T-helper 17 cell (primary cell): ENCODE measurements at regions not wholly inside any gene's neighbourhood (a gene's known extent, or its start where the extent isn't known, plus 50 kb on each side); places are given as distances from the start of the nearest gene placed in this dataset.
"Not testable (repeated sequence)": the region's sequence is repeated elsewhere in the genome, so short reads cannot be mapped to it uniquely, and the experiment has no call there.

Experiments
- ATAC-seq: fragments of 150-1000 bp; cut with Tn5 transposase; 2 replicates; pipeline ENCODE4 v1.10.0; 2021; ENCODE audit warnings: mild to moderate bottlenecking, moderate library complexity
- DNase-seq, 3 donors: peaks; one replicate each; pipeline versions ENCODE4 v3.0.0 to v3.0.0-alpha.2; 2020 to 2021
- H3K9me3 ChIP-seq: one replicate; pipeline ENCODE4 v1.7.0; 2013; ENCODE audit warnings: low read length, mild to moderate bottlenecking; ENCODE audit not compliant: control insufficient read depth, poor library complexity, severe bottlenecking
- H3K27ac Mint-ChIP-seq: one replicate; pipeline ENCODE4 v1.8.0; 2022; ENCODE audit warnings: mild to moderate bottlenecking, moderate library complexity, mixed read lengths
- H3K27me3 Mint-ChIP-seq: one replicate; pipeline ENCODE4 v1.8.0; 2022; ENCODE audit warnings: mixed read lengths
- H3K36me3 Mint-ChIP-seq: one replicate; pipeline ENCODE4 v1.8.0; 2022; ENCODE audit warnings: low read depth, mixed read lengths
- H3K4me1 Mint-ChIP-seq: one replicate; pipeline ENCODE4 v1.8.0; 2022; ENCODE audit warnings: mild to moderate bottlenecking, mixed read lengths
- H3K4me3 Mint-ChIP-seq: one replicate; pipeline ENCODE4 v1.8.0; 2022; ENCODE audit warnings: mild to moderate bottlenecking, moderate library complexity, mixed read lengths

DNA sequence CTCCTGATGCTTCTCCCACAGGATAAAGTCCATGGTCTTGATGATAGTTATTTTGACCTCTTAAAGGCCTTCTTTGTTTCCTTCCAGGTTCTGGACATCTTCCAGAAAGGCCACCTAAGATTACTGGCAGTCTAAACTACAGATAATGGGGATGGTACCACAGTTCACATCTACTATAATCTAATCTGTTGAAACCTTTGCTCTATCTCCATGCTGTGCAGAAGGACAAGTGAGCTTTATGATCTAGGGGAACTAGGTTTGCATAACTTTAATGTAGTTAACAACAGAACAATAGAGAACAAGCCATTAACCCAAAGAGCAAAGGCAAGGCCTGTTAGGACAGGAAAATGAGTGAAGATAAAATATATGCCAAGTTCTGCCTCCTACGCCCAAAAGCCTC is 103.9 kb upstream of the KLHL13 start:
- no peak overlapping the region for H3K4me3 Mint-ChIP-seq
- no peaks in the 10 kb centered on the region for H3K27me3 Mint-ChIP-seq
- H3K27ac Mint-ChIP-seq: no peak overlapping the region

DNA sequence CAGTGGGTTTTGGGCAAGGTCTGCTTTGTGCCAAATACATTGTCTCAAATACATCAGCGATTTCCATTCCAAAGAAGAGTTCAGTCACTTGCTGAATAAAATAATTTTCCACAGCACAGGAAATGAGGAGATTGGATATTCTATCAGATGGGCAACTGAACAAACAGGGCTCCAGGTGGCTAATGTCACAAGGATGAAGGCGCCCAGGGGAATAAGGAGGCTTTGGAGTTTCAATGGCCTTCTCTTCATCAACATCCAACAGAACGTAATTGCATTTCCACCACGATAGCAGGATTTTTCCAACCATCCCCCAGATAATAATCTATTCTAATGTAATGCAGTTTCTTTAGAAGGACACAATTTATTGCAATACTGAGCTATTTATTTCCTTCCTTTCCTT is 104.7 kb upstream of the KLHL13 start:
- ATAC-seq (no peak), DNase-seq (no peak)
- Mint-ChIP-seq H3K27ac (no peak overlapping the region), H3K4me3 (no peak overlapping the region), H3K36me3 (no peaks in the 10 kb centered on the region), H3K27me3 (no peaks in the 10 kb centered on the region), H3K4me1 (peaks cover 2% of the 10 kb centered on the region)
- H3K9me3 ChIP-seq: no peaks in the 10 kb centered on the region

More for the DNA sequence above, 103.9 kb upstream of the KLHL13 start:
- no peak for DNase-seq
- Mint-ChIP-seq H3K36me3 (no peaks in the 10 kb centered on the region), H3K4me1 (peaks cover 2% of the 10 kb centered on the region)
- no peaks in the 10 kb centered on the region for H3K9me3 ChIP-seq
- no peak for ATAC-seq

DNA sequence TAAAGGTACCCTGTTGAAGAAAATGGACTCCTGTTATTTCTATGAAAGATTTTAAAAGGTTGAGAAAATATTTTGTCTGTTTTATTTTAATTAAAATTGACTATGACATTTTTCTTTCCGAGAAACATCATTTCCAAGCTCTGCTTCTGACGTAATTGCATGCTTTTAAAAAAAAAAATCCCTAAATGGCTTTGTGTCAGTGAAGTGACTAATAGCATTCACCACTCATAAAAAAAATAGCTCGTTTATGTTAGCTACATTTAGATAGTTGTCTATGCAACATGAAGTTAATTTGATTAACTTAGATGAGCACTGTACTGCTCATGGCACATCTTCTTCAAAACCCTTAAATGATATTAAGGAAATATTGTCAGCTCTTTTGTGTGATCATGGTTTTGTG is 105.1 kb upstream of the KLHL13 start:
- H3K36me3 Mint-ChIP-seq: no peaks in the 10 kb centered on the region

DNA sequence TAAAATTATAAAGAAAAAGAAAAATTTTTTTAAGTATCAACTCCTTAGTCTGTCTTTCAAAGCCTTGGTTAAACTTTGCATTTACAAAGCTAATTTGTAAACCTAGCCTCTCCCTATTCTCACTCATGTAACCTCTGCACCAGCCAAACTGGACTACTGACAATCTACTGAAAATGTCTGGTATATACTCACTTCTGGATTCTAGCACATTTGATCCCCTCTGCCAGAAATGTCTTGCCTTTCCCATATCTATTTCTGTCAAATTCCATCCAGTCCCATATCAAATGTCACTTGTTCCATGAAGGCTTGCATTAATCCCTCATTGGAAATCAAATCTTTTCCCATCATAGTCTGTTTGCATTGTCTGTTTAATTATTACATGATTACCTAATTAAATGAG is 105.8 kb upstream of the KLHL13 start:
- Mint-ChIP-seq H3K4me1 (peaks cover 2% of the 10 kb centered on the region), H3K36me3 (no peaks in the 10 kb centered on the region), H3K4me3 (no peak overlapping the region), H3K27ac (no peak overlapping the region), H3K27me3 (no peaks in the 10 kb centered on the region)
- H3K9me3 ChIP-seq: no peaks in the 10 kb centered on the region
- no peak for DNase-seq
- no peak for ATAC-seq

More for the DNA sequence above, 105.1 kb upstream of the KLHL13 start:
- Mint-ChIP-seq H3K27me3 (no peaks in the 10 kb centered on the region), H3K27ac (no peak overlapping the region), H3K4me1 (peaks cover 2% of the 10 kb centered on the region), H3K4me3 (no peak overlapping the region)
- no peak for DNase-seq
- ATAC-seq: no peak
- H3K9me3 ChIP-seq: no peaks in the 10 kb centered on the region

DNA sequence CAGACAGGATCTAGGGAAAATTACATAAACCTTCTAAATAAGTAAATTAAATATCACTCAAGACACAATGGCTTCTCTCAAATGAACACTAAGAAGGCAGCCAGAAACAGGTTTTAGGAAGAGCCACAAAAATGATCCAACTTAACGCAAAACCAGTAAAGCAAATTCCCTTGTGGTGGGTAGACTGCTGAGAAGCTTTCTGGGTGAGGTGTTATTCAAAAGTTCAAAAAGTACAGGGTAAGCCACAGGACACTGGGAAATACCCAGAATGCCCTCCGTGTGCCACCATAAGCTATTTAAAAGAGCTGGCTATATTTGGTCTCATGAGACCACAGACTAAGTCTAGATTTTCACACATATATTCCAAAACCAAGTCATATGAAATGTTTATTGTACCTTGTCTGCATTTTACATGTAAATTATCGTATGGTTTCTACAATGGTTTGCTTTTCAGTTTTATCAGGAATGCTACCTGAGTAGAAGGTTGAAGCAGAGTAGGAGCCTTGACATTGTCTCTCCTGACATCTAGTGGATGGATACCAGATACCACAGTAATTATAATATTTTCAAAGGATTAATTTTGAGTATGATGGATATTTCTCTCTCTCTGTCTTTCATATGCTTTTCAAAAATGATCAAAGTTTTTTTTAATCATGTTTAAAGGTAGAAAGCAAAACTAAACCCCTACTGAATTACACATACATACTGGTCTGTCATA is 109.3 kb upstream of the KLHL13 start:
- DNase-seq (no peak), ATAC-seq (no peak)
- H3K36me3 Mint-ChIP-seq: no peaks in the 10 kb centered on the region
- H3K4me1 Mint-ChIP-seq: peaks cover 2% of the 10 kb centered on the region
- no peak overlapping the region for H3K4me3 Mint-ChIP-seq
- H3K27me3 Mint-ChIP-seq: no peaks in the 10 kb centered on the region
- no peaks in the 10 kb centered on the region for H3K9me3 ChIP-seq
- H3K27ac Mint-ChIP-seq: no peak overlapping the region

DNA sequence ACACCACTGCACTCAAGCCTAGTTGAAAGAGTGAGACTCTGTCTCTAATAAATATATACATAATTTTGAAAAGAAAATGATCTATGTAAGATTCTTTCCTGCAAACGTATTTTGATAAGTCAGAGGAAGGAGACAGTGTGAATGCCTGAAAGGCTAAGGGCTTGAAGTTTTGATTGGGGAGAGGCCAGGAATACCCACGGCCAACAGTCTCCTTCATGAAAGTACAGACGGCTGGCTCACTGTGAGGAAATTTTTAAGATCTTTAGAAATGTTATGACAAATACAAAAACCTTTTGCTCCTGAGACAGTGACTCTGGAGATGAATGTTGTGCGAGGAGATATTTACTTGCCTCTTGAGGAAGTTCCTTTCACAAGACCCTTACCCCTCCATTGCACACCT is 111.4 kb upstream of the KLHL13 start:
- no peaks in the 10 kb centered on the region for H3K9me3 ChIP-seq
- Mint-ChIP-seq H3K4me1 (peaks cover 2% of the 10 kb centered on the region), H3K36me3 (no peaks in the 10 kb centered on the region), H3K27ac (no peak overlapping the region), H3K27me3 (no peaks in the 10 kb centered on the region), H3K4me3 (no peak overlapping the region)
- no peak for ATAC-seq
- DNase-seq: no peak

DNA sequence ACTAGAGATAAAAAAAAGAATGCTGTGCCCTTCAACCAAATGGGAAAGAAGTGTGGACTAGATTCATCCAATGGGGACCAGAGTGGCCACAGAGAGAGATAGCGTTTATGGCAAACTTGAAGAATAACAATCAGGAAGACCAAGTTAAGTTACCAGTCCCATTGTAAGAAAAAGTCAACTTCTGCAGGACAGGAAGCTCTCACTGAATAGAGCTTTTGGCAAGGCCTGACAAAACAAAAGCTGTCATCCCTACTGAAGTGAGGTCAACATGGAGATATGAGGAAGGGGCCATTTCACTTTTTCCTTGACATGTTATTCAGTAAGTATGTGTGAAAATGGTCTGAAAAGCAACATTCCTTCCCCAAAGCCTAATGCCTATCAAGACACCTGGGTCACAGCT is 111.8 kb upstream of the KLHL13 start:
- H3K36me3 Mint-ChIP-seq: no peaks in the 10 kb centered on the region
- DNase-seq (no peak), ATAC-seq (no peak)
- no peaks in the 10 kb centered on the region for H3K9me3 ChIP-seq
- H3K4me1 Mint-ChIP-seq: peaks cover 2% of the 10 kb centered on the region
- H3K4me3 Mint-ChIP-seq: no peak overlapping the region
- no peak overlapping the region for H3K27ac Mint-ChIP-seq
- no peaks in the 10 kb centered on the region for H3K27me3 Mint-ChIP-seq

DNA sequence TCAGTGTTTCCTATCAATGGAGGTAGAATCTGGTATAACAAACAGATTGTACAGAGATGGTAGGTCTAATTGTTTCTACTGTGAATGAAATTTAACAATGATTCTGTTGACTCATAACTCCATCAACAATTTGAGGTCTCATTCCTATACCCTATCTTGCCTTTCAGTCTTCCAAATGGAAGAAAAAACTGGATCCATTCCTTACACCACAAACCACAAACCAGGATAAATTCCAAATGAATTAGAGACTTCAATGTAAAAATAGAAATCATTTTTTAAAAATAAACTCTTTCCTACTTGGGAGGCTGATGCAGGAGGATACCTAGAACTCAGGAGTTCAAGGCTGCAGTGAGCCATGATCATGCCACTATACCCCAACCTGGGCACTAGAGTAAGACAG is 114.4 kb upstream of the WDR44 start:
- no peaks in the 10 kb centered on the region for H3K9me3 ChIP-seq
- H3K4me1 Mint-ChIP-seq: no peaks in the 10 kb centered on the region
- ATAC-seq: no peak
- no peaks in the 10 kb centered on the region for H3K36me3 Mint-ChIP-seq
- DNase-seq: no peak
- no peaks in the 10 kb centered on the region for H3K27me3 Mint-ChIP-seq
- no peak overlapping the region for H3K27ac Mint-ChIP-seq
- no peak overlapping the region for H3K4me3 Mint-ChIP-seq

DNA sequence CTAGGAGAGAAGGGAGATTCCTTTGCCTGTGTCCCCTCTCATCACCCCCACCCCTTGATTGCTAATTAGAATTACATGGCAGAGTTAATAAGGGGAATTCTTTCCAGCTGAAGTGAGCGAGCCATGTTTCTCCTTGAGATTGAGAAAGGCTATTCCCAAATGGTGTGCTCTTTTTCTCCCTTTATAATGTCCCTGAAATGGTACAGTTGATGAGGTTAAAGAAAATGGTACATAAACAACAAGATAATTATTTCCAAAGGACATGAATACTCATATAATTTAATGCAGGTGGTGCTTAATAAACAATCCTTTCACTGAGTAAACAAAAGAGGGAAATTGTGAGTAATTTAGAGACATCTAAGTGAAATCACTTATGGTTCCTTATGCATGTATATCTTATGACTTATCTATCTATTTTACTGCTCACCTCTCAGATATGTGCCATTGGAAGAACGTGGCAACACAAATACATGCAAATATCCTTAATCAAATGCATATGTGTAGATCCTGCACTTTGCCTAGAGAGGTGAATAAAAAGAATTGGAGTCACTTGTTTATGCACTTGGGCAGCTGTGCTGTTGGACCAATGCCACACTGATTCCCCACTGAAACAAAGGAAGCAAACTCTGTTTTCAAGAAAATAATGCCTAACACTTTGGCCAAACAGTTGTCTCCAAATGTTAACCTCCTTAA is 106.6 kb upstream of the WDR44 start:
- no peaks in the 10 kb centered on the region for H3K4me1 Mint-ChIP-seq

DNA sequence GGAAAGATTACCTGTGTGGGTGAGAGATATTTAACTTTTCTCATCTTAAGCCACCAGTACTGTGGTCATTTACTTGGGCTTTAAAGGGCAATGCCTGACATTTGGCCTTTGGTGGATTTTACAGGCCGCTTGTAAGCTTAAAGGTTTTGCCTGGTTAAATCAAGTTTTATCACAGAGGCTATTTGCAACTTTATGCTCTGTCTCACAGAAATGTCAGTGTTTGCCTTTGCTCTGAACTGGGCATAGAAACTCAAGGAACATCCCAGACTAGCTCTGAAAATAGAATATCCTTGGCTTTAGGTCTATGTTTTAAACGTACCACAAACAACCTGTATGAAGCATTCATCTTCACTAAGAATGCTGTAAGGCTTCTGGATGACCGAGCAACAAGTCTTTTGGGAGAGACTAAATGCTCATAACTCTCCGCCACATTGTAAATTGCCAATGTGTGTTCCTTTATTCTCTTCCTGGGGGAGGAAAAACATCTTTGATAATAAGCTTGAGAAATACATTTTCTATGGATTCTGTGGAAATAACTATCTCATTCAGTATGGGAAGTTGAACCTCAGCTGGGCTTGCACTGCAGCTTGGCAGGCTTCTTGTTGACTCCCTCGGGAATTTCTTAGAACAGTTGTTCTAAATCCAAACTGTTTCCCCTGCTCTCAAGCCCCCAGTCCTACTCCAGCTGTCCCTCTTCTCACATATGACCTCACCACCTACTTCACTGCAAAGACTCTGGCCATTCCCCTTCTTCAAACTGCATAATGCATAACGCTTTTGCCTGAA is 105.8 kb upstream of the WDR44 start:
- H3K4me3 Mint-ChIP-seq: no peak overlapping the region
- DNase-seq (no peak), ATAC-seq (no peak)
- H3K4me1 Mint-ChIP-seq: no peaks in the 10 kb centered on the region
- H3K36me3 Mint-ChIP-seq: peaks cover 3% of the 10 kb centered on the region
- H3K27ac Mint-ChIP-seq: no peak overlapping the region
- H3K27me3 Mint-ChIP-seq: no peaks in the 10 kb centered on the region
- H3K9me3 ChIP-seq: no peaks in the 10 kb centered on the region

More for the DNA sequence above, 106.6 kb upstream of the WDR44 start:
- Mint-ChIP-seq H3K27ac (no peak overlapping the region), H3K36me3 (peaks cover 3% of the 10 kb centered on the region), H3K27me3 (no peaks in the 10 kb centered on the region), H3K4me3 (no peak overlapping the region)
- DNase-seq (no peak), ATAC-seq (no peak)
- no peaks in the 10 kb centered on the region for H3K9me3 ChIP-seq

DNA sequence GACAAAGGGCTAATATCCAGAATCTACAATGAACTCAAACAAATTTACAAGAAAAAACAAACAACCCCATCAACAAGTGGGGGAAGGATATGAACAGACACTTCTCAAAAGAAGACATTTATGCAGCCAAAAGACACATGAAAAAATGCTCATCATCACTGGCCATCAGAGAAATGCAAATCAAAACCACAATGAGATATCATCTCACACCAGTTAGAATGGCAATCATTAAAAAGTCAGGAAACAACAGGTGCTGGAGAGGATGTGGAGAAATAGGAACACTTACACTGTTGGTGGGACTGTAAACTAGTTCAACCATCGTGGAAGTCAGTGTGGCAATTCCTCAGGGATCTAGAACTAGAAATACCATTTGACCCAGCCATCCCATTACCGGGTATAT is 98.9 kb upstream of the WDR44 start:
- not testable (repeated sequence) for ATAC-seq, H3K27me3 Mint-ChIP-seq, H3K9me3 ChIP-seq, H3K4me3 Mint-ChIP-seq, H3K36me3 Mint-ChIP-seq, H3K4me1 Mint-ChIP-seq, H3K27ac Mint-ChIP-seq, DNase-seq

DNA sequence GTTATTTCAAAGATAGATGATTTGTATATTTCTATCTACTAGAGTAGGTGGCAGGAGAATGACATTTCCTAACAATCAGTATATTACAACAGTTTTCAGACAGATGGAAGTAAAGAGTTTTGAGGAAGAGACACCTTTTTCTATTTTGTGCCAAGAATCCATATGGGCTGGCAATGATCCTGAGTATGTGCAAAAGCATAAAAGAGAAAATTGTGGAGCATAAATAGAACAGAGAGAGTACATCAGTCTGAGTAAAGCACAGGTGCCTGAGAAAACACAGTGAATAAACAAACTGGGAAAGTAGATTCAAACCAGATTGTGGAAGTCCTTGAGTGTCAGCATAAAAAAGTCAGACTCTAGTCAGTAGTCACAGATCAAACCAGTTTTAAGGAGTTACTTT is 96.8 kb upstream of the WDR44 start:
- no peaks in the 10 kb centered on the region for H3K36me3 Mint-ChIP-seq
- no peaks in the 10 kb centered on the region for H3K4me1 Mint-ChIP-seq
- ATAC-seq (no peak), DNase-seq (no peak)
- H3K27me3 Mint-ChIP-seq: no peaks in the 10 kb centered on the region
- no peaks in the 10 kb centered on the region for H3K9me3 ChIP-seq
- H3K27ac Mint-ChIP-seq: no peak overlapping the region
- no peak overlapping the region for H3K4me3 Mint-ChIP-seq

DNA sequence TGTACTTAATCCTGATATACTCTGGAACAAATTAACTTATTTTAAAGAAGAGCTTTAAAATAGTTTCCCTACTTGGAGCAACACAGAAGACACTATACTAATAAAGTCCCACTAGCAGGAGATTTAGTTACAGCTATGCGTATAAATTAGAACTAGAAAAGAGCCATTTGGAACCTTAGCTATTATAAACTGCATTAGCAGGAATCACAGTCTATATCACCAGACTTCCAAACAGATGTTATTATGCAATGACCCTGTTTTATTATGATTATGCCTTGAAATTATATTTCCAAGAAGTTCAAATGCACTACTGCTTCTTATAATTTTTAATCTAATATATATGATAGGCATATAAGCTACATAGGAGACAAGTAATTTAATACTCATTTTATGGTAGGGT is 95.5 kb upstream of the WDR44 start:
- Mint-ChIP-seq H3K27ac (no peak overlapping the region), H3K36me3 (no peaks in the 10 kb centered on the region), H3K4me1 (no peaks in the 10 kb centered on the region), H3K4me3 (no peak overlapping the region), H3K27me3 (no peaks in the 10 kb centered on the region)
- no peak for DNase-seq
- H3K9me3 ChIP-seq: no peaks in the 10 kb centered on the region
- no peak for ATAC-seq
